Mesendoderm (in vitro differentiated cells): ENCODE measurements at regions not wholly inside any gene's neighbourhood (a gene's known extent, or its start where the extent isn't known, plus 50 kb on each side); places are given as distances from the start of the nearest gene placed in this dataset.

Source experiments
- DNase-seq: peaks from one replicate; pipeline ENCODE4 v3.0.0; 2013
- H2AK5ac ChIP-seq: 2 replicates; pipeline ENCODE4 v1.6.1; 2013; ENCODE audit warnings: low read length, inconsistent platforms
- H2BK120ac ChIP-seq: 2 replicates; pipeline ENCODE4 v1.6.1; 2013; ENCODE audit warnings: low read depth, mild to moderate bottlenecking, low read length, moderate library complexity, mixed read lengths
- H2BK15ac ChIP-seq: replicated peaks from 2 replicates; pipeline ENCODE4 v1.6.1; 2013; ENCODE audit warnings: low read depth, mild to moderate bottlenecking, moderate library complexity
- H2BK5ac ChIP-seq: 2 replicates; pipeline ENCODE4 v1.6.1; 2013; ENCODE audit warnings: low read length, inconsistent platforms
- H3K18ac ChIP-seq: 2 replicates; pipeline ENCODE4 v1.6.1; 2013; ENCODE audit warnings: mild to moderate bottlenecking, low read length, mixed read lengths
- H3K23ac ChIP-seq: one replicate; pipeline ENCODE4 v1.6.1; 2013; ENCODE audit warnings: low read length
- H3K27ac ChIP-seq: 2 replicates; pipeline ENCODE4 v1.5.1; 2013; ENCODE audit warnings: low read depth, mild to moderate bottlenecking, inconsistent platforms, low read length, moderate library complexity
- H3K27me3 ChIP-seq: 2 replicates; pipeline ENCODE4 v1.6.1; 2013; ENCODE audit warnings: low read length, control low read depth, mild to moderate bottlenecking, inconsistent platforms; ENCODE audit not compliant: insufficient read depth, poor library complexity
- H3K36me3 ChIP-seq: 2 replicates; pipeline ENCODE4 v1.6.1; 2013; ENCODE audit warnings: low read length, inconsistent platforms; ENCODE audit not compliant: control insufficient read depth, insufficient read depth
- H3K4ac ChIP-seq: one replicate; pipeline ENCODE4 v1.6.1; 2013; ENCODE audit warnings: low read depth, mild to moderate bottlenecking, low read length, moderate library complexity
- H3K4me1 ChIP-seq: 2 replicates; pipeline ENCODE4 v1.6.1; 2013; ENCODE audit warnings: low read depth, low read length, inconsistent platforms; ENCODE audit not compliant: control insufficient read depth
- H3K4me2 ChIP-seq: 2 replicates; pipeline ENCODE4 v1.6.1; 2013; ENCODE audit warnings: low read length
- H3K4me3 ChIP-seq: 2 replicates; pipeline ENCODE4 v1.5.1; 2013; ENCODE audit warnings: mild to moderate bottlenecking, low read length
- H3K56ac ChIP-seq: one replicate; pipeline ENCODE4 v1.6.1; 2013; ENCODE audit warnings: low read length
- H3K79me1 ChIP-seq: 2 replicates; pipeline ENCODE4 v1.6.1; 2013; ENCODE audit warnings: low read length, inconsistent platforms
- H3K79me2 ChIP-seq: 2 replicates; pipeline ENCODE4 v1.6.1; 2013; ENCODE audit warnings: mild to moderate bottlenecking, low read length; ENCODE audit not compliant: control insufficient read depth, insufficient read depth
- H3K9ac ChIP-seq: 2 replicates; pipeline ENCODE4 v1.6.1; 2013; ENCODE audit warnings: low read length, inconsistent platforms
- H4K5ac ChIP-seq: one replicate; pipeline ENCODE4 v1.6.1; 2013; ENCODE audit warnings: low read length
- H4K8ac ChIP-seq: one replicate; pipeline ENCODE4 v1.6.1; 2013; ENCODE audit warnings: low read depth, mild to moderate bottlenecking, control low read depth, low read length, moderate library complexity
- WGBS: extraction: QIAGEN DNeasy Blood & Tissue Kit; methylation state at CpG from one replicate; pipeline ENCODE4 v1.1.7; 2013; ENCODE audit warnings: low lambda C conversion rate, missing lambda C conversion rate; ENCODE audit not compliant: insufficient coverage; ENCODE audit errors: extremely low coverage; 5-methylcytosine and 5-hydroxymethylcytosine counted together

DNA sequence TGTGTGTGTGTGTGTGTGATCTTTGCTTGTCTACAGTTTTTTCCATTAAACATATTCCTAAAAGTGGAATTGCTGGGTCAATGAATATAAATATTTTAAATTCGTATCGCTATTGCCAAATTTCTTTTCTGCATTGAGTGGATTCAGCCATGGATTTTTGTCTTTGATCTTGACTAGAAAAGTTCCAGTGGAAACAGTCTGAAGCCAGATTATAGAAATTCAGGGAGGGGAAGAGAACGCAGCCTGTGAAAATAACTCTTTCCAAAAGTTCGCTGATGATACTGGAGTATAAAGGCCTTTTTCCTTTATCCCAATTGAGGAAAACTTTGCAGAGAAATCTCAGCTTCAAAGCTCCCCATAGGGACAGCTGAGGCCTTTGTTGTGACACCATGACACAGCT is 292.3 kb upstream of the CD180 start:
- Histone ChIP-seq H3K4ac (no peak overlapping the region), H4K8ac (no peak overlapping the region), H3K23ac (no peak overlapping the region), H3K27me3 (no peaks in the 10 kb centered on the region), H2BK15ac (no peak overlapping the region), H2BK5ac (no peak overlapping the region), H3K79me2 (no peaks in the 10 kb centered on the region), H3K4me3 (no peak overlapping the region), H3K4me2 (no peak overlapping the region), H3K36me3 (no peaks in the 10 kb centered on the region), H2BK120ac (no peak overlapping the region), H3K56ac (no peak overlapping the region), H2AK5ac (no peak overlapping the region), H3K79me1 (no peaks in the 10 kb centered on the region), H3K27ac (no peak overlapping the region), H3K18ac (no peak overlapping the region), H3K4me1 (no peaks in the 10 kb centered on the region), H4K5ac (no peak overlapping the region), H3K9ac (no peak overlapping the region)
- no peak for DNase-seq
- no CpG with 5 or more reads among the region's 4 CpGs for WGBS

DNA sequence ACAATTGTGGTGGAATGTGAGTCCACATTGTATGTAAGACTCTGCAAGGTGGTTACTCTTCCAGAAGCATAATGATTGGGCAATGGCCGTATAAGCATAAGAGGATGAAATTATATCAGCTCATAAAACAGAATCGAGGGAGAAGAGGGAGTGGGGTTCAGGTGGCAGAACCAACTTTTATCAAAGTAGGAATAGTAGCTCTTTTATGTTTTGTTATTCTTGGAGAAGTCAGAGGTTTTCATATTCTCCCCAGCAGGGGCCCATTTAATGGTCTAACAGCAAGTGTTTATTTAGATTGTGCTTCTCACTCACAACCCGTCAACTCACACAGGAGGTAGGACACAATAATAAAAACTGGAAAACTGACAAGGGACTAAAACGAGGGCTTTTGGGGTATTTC is 291.3 kb upstream of the CD180 start:
- Histone ChIP-seq H2AK5ac (no peak overlapping the region), H2BK5ac (no peak overlapping the region), H4K5ac (no peak overlapping the region), H4K8ac (no peak overlapping the region), H2BK15ac (no peak overlapping the region), H2BK120ac (no peak overlapping the region), H3K4me3 (no peak overlapping the region), H3K4me2 (no peak overlapping the region), H3K9ac (no peak overlapping the region), H3K56ac (no peak overlapping the region), H3K4me1 (no peaks in the 10 kb centered on the region), H3K4ac (no peak overlapping the region), H3K79me1 (no peaks in the 10 kb centered on the region), H3K27ac (no peak overlapping the region), H3K79me2 (no peaks in the 10 kb centered on the region), H3K23ac (no peak overlapping the region), H3K18ac (no peak overlapping the region), H3K36me3 (no peaks in the 10 kb centered on the region), H3K27me3 (no peaks in the 10 kb centered on the region)
- WGBS: no CpG with 5 or more reads among the region's 4 CpGs
- DNase-seq: no peak

DNA sequence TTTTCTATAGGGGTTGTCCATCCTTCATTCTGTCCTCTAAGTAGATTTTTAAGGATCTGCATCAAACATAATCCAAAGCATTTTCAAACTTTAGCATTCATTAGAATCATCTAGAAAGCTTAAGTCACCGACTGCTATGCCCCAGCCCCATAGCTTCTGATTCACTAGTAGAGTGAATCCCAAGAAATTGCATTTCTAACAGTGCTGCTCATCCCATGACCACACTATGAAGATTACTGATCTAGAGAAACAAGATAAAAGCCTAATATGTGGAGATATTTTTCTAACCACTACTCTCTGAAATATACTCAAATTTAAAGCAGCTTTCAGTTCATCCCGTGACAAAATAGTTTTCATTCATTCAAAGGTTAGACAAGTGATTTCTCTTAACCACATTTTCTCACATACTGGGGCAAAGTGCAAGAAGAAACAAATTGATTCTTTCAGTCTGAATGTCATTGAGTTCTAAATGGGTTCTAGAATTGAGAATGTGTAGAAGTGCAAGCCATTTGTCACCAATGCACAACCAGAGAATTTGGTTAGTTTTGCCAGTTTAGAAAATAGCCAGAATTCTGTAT is 286.9 kb upstream of the CD180 start:
- no peak overlapping the region for H3K9ac ChIP-seq
- no peak overlapping the region for H2BK5ac ChIP-seq
- no peak overlapping the region for H2BK15ac ChIP-seq
- no peaks in the 10 kb centered on the region for H3K79me1 ChIP-seq
- no peak overlapping the region for H3K4me2 ChIP-seq
- no peak overlapping the region for H3K56ac ChIP-seq
- no peaks in the 10 kb centered on the region for H3K79me2 ChIP-seq
- WGBS: no CpG with 5 or more reads among the region's 2 CpGs
- no peak overlapping the region for H3K27ac ChIP-seq
- no peak overlapping the region for H2AK5ac ChIP-seq
- H3K4me1 ChIP-seq: no peaks in the 10 kb centered on the region
- no peak for DNase-seq
- no peak overlapping the region for H3K23ac ChIP-seq
- no peaks in the 10 kb centered on the region for H3K36me3 ChIP-seq
- H3K4me3 ChIP-seq: no peak overlapping the region
- H3K4ac ChIP-seq: no peak overlapping the region
- no peaks in the 10 kb centered on the region for H3K27me3 ChIP-seq
- H2BK120ac ChIP-seq: no peak overlapping the region
- no peak overlapping the region for H4K8ac ChIP-seq
- no peak overlapping the region for H4K5ac ChIP-seq
- no peak overlapping the region for H3K18ac ChIP-seq

DNA sequence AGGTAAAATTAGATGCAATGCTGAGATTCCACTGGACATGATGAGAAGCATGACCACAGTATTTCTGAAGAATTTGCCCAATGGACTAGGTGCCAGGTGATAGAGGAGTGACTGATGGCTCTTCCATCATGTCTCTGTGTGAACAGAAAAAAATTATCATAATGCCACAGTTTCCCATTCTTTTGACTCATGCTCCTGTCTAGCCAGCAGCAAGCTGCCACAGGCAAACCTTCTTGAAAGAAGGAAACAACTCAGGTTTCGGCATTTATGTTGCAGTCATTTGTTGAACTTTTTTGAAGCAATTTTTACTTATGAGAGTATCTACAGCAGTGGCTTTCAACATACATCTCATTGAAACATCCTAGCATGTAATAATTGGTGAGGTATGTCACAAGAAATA is 284.8 kb upstream of the CD180 start:
- no peaks in the 10 kb centered on the region for H3K4me1 ChIP-seq
- H2BK5ac ChIP-seq: no peak overlapping the region

DNA sequence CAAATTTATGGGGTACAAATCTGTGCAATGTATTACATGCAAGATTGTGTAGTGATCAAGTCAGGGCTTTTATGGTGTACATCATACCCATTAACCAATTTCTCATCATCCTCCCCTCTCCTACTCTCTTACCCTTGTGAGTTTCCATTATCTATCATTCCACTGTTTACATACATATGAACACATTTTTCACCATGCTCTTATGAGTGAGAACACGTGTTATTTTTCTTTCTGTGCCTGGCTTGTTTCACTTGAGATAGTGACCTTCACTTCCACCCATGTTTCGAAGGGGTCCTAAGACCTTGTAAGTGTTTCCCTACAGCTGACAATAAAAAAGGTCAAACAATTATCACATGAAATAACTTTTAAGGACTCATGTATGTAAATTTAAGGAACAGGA is 281.7 kb upstream of the CD180 start:
- H3K27me3 ChIP-seq: no peaks in the 10 kb centered on the region
- no peaks in the 10 kb centered on the region for H3K79me1 ChIP-seq
- H3K18ac ChIP-seq: no peak overlapping the region
- no peak overlapping the region for H4K5ac ChIP-seq
- H3K79me2 ChIP-seq: no peaks in the 10 kb centered on the region
- no peak overlapping the region for H3K4me2 ChIP-seq
- no peak overlapping the region for H2AK5ac ChIP-seq
- no peak overlapping the region for H3K27ac ChIP-seq
- no peak overlapping the region for H4K8ac ChIP-seq
- no peak overlapping the region for H2BK5ac ChIP-seq
- no peak for DNase-seq
- no peaks in the 10 kb centered on the region for H3K36me3 ChIP-seq
- H2BK15ac ChIP-seq: no peak overlapping the region
- H3K56ac ChIP-seq: no peak overlapping the region
- no peak overlapping the region for H2BK120ac ChIP-seq
- WGBS: no CpG with 5 or more reads among the region's 2 CpGs
- no peak overlapping the region for H3K9ac ChIP-seq
- H3K4me1 ChIP-seq: no peaks in the 10 kb centered on the region
- H3K4me3 ChIP-seq: no peak overlapping the region
- H3K4ac ChIP-seq: no peak overlapping the region
- no peak overlapping the region for H3K23ac ChIP-seq

More for the DNA sequence above, 284.8 kb upstream of the CD180 start:
- Histone ChIP-seq H3K36me3 (no peaks in the 10 kb centered on the region), H3K56ac (no peak overlapping the region), H3K4me3 (no peak overlapping the region), H3K4me2 (no peak overlapping the region), H3K27ac (no peak overlapping the region), H3K27me3 (no peaks in the 10 kb centered on the region), H4K5ac (no peak overlapping the region), H3K4ac (no peak overlapping the region), H2BK120ac (no peak overlapping the region), H2AK5ac (no peak overlapping the region), H3K23ac (no peak overlapping the region), H3K79me1 (no peaks in the 10 kb centered on the region), H3K9ac (no peak overlapping the region), H3K18ac (no peak overlapping the region), H3K79me2 (no peaks in the 10 kb centered on the region), H2BK15ac (no peak overlapping the region), H4K8ac (no peak overlapping the region)
- no peak for DNase-seq
- no CpG with 5 or more reads among the region's 1 CpG for WGBS

DNA sequence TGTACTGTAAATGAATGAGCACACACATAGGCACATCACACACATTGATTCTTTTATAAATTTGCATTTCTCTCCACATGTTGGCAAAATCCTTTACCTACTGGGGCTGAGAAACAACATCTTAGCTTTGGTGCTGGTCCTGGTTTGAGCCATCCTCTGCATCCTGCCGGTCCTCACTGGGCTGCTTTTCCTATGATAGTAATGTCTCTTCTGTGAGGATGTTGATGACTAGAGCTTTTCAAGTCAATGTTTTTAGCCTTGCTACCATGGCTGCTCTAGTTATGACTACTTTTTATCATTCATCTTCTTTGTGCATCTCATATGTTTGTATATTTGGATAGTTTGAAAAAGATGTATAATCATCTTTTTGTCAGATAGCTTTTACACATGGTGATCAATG is 280.4 kb upstream of the CD180 start:
- Histone ChIP-seq H3K27ac (no peak overlapping the region), H4K8ac (no peak overlapping the region)
- no CpG with 5 or more reads among the region's 1 CpG for WGBS

More for the DNA sequence above, 280.4 kb upstream of the CD180 start:
- H3K4me1 ChIP-seq: no peaks in the 10 kb centered on the region
- H2BK5ac ChIP-seq: no peak overlapping the region
- H3K23ac ChIP-seq: no peak overlapping the region
- H3K4ac ChIP-seq: no peak overlapping the region
- H3K9ac ChIP-seq: no peak overlapping the region
- no peak overlapping the region for H3K18ac ChIP-seq
- no peak overlapping the region for H2BK15ac ChIP-seq
- no peak overlapping the region for H3K56ac ChIP-seq
- DNase-seq: no peak
- no peak overlapping the region for H3K4me2 ChIP-seq
- H2BK120ac ChIP-seq: no peak overlapping the region
- no peak overlapping the region for H3K4me3 ChIP-seq
- no peaks in the 10 kb centered on the region for H3K79me2 ChIP-seq
- H3K36me3 ChIP-seq: no peaks in the 10 kb centered on the region
- no peak overlapping the region for H2AK5ac ChIP-seq
- H3K79me1 ChIP-seq: no peaks in the 10 kb centered on the region
- H4K5ac ChIP-seq: no peak overlapping the region
- no peaks in the 10 kb centered on the region for H3K27me3 ChIP-seq
